GM12878 (cell line): ENCODE measurements at regions not wholly inside any gene's neighbourhood (a gene's known extent, or its start where the extent isn't known, plus 50 kb on each side); places are given as distances from the start of the nearest gene placed in this dataset.

ENCODE experiments used
- ATAC-seq: fragments of 200-7000 bp; cut with Tn5 transposase; 3 replicates; pipeline ENCODE4 v1.9.1; 2020; ENCODE audit warnings: mild to moderate bottlenecking, moderate library complexity
- BruUV-seq: library from RNA; stranded (reverse); fragments of 400-500 nt; replicated peaks from 2 replicates; lab custom pipeline; 2021; lab: Mats Ljungman, UMichigan
- CTCF ChIA-PET: fragments of 300-600 bp; sonication (Branson Sonifier 250); formaldehyde crosslinking; extraction: SDS; loops from one replicate; lab custom pipeline; 2021; ENCODE audit warnings: inconsistent platforms; lab: Yijun Ruan, JAX
- POLR2A ChIA-PET: fragments of 350-600 bp; formaldehyde crosslinking; extraction: SDS; loops from one replicate; lab custom pipeline; 2021; ENCODE audit warnings: inconsistent platforms; lab: Charles Lee
- RAD21 ChIA-PET: fragments of 300-600 bp; sonication (Branson Sonifier 250); formaldehyde crosslinking; loops from one replicate; lab custom pipeline; 2023; ENCODE audit warnings: antibody characterized with exemption; ENCODE audit not compliant: unreplicated experiment; lab: Charles Lee
- SMC1A ChIA-PET: fragments of 300-600 bp; sonication (Branson Sonifier 250); formaldehyde crosslinking; loops from one replicate; lab custom pipeline; 2023; ENCODE audit not compliant: unreplicated experiment, uncharacterized antibody; lab: Charles Lee
- DNase-seq: peaks from one replicate; pipeline ENCODE4 v3.0.0-alpha.2; 2011; ENCODE audit warnings: low read depth, low spot score
- FAIRE-seq: peaks from 3 replicates; lab custom pipeline; 2011; peaks lifted over from hg19 to GRCh38; lab: Jason Lieb, UNC
- H2AFZ ChIP-seq: 2 replicates; pipeline ENCODE4 v1.6.0; 2011; ENCODE audit warnings: low read depth, low read length, control low read depth; ENCODE audit not compliant: control insufficient read depth
- H3K27ac ChIP-seq: 2 replicates; pipeline ENCODE4 v1.5.1; 2011; ENCODE audit warnings: control low read depth; ENCODE audit not compliant: control insufficient read depth, insufficient read depth
- H3K27me3 ChIP-seq, 2 experiments: replicated peaks in 1 of 2; 2 replicates each; pipeline versions ENCODE4 v1.6.0 to v1.6.1; 2011; ENCODE audit warnings: low read length in 1 of 2; ENCODE audit not compliant: control insufficient read depth in 2 of 2, insufficient read depth in 2 of 2
- H3K36me3 ChIP-seq, 2 experiments: 2 replicates each; pipeline ENCODE4 v1.5.1; 2011; ENCODE audit warnings: low read length in 1 of 2; ENCODE audit not compliant: control insufficient read depth in 2 of 2, insufficient read depth in 2 of 2
- H3K4me1 ChIP-seq: 2 replicates; pipeline ENCODE4 v1.6.1; 2011; ENCODE audit warnings: mild to moderate bottlenecking, low read length, moderate library complexity, mixed read lengths; ENCODE audit not compliant: control insufficient read depth, insufficient read depth
- H3K4me2 ChIP-seq: 2 replicates; pipeline ENCODE4 v1.6.0; 2011; ENCODE audit warnings: control low read depth; ENCODE audit not compliant: control insufficient read depth, insufficient read depth
- H3K4me3 ChIP-seq: fragments of 200-600 bp; sonication (generic); 2 replicates; pipeline ENCODE4 v1.5.1; 2016
- H3K79me2 ChIP-seq: 2 replicates; pipeline ENCODE4 v1.6.0; 2011; ENCODE audit warnings: low read length; ENCODE audit not compliant: control insufficient read depth, insufficient read depth
- H3K9ac ChIP-seq: 2 replicates; pipeline ENCODE4 v1.8.0; 2011; ENCODE audit warnings: low read length, control low read depth, mixed read lengths; ENCODE audit not compliant: control insufficient read depth, insufficient read depth
- H3K9me3 ChIP-seq: replicated peaks from 3 replicates; pipeline ENCODE4 v1.5.1; 2011; ENCODE audit warnings: mild to moderate bottlenecking, low read length; ENCODE audit not compliant: control insufficient read depth, insufficient read depth
- H4K20me1 ChIP-seq: 2 replicates; pipeline ENCODE4 v1.6.0; 2011; ENCODE audit not compliant: control insufficient read depth, insufficient read depth
- CREB1 ChIP-seq: IDR thresholded peaks from 2 replicates; pipeline ENCODE4 v1.6.1; 2012; ENCODE audit warnings: low read depth, mild to moderate bottlenecking, inconsistent platforms
- DPF2 ChIP-seq: fragments of 450-650 bp; IDR thresholded peaks from 2 replicates; pipeline ENCODE4 v1.6.1; 2017; ENCODE audit warnings: mild to moderate bottlenecking
- LARP7 ChIP-seq: fragments of 450-650 bp; IDR thresholded peaks from 2 replicates; pipeline ENCODE4 v1.6.1; 2017; ENCODE audit warnings: mild to moderate bottlenecking
- POLR2AphosphoS2 ChIP-seq: IDR thresholded peaks from 2 replicates; pipeline ENCODE4 v1.6.1; 2011; ENCODE audit warnings: low read depth, mild to moderate bottlenecking, low read length, improper control_type of control experiment, moderate library complexity
- RAD51 ChIP-seq: fragments of 450-650 bp; IDR thresholded peaks from 2 replicates; pipeline ENCODE4 v1.6.1; 2016; ENCODE audit warnings: moderate library complexity, mild to moderate bottlenecking, inconsistent platforms
- SRF ChIP-seq, 2 experiments: IDR thresholded peaks; 2 replicates each; pipeline ENCODE4 v1.6.1; 2011; ENCODE audit warnings: low read depth in 2 of 2, low read length in 2 of 2, mild to moderate bottlenecking in 1 of 2, moderate library complexity in 1 of 2
- ZNF384 ChIP-seq: IDR thresholded peaks from 2 replicates; pipeline ENCODE4 v1.6.1; 2012; ENCODE audit warnings: low read depth, mild to moderate bottlenecking, low read length, improper control_type of control experiment, borderline replicate concordance
- WGBS: methylation state at CpG from one replicate; pipeline ENCODE4 v1.1.6; 2016; ENCODE audit warnings: low lambda C conversion rate; ENCODE audit not compliant: insufficient replicate concordance, insufficient coverage; ENCODE audit errors: missing lambda C conversion rate; 5-methylcytosine and 5-hydroxymethylcytosine counted together
- in situ Hi-C: fragments of 300-500 bp; cut with MboI; formaldehyde crosslinking; loops from 9 replicates; pipeline ENCODE4 v1.14.3; 2018; ENCODE audit warnings: mixed read lengths
- intact Hi-C: fragments of 100-400 bp; cut with micrococcal nuclease; formaldehyde crosslinking; loops from one replicate; pipeline ENCODE4 v1.14.2; 2022; ENCODE audit not compliant: unreplicated experiment
- TF ChIP-seq, protein P1 (sequence below): fragments of 450-650 bp; formaldehyde crosslinking; IDR thresholded peaks from 2 replicates; pipeline ENCODE4 v1.4.0; 2022; ENCODE audit warnings: mild to moderate bottlenecking, moderate library complexity
- TF ChIP-seq, protein P2 (sequence below): fragments of 450-650 bp; conservative IDR thresholded peaks from 2 replicates; pipeline ENCODE4 v1.6.1; 2017; ENCODE audit warnings: mild to moderate bottlenecking, moderate library complexity
- TF ChIP-seq, protein P3 (sequence below): fragments of 450-650 bp; formaldehyde crosslinking; IDR thresholded peaks from 2 replicates; pipeline ENCODE4 v1.4.0; 2020; ENCODE audit warnings: mild to moderate bottlenecking, moderate library complexity
- TF ChIP-seq, protein P4 (sequence below): IDR thresholded peaks from 2 replicates; pipeline ENCODE4 v1.6.1; 2011; ENCODE audit warnings: borderline replicate concordance, low read depth, mild to moderate bottlenecking, moderate library complexity, mixed read lengths, low read length; ENCODE audit not compliant: insufficient read depth; ENCODE audit errors: extremely low read length

DNA sequence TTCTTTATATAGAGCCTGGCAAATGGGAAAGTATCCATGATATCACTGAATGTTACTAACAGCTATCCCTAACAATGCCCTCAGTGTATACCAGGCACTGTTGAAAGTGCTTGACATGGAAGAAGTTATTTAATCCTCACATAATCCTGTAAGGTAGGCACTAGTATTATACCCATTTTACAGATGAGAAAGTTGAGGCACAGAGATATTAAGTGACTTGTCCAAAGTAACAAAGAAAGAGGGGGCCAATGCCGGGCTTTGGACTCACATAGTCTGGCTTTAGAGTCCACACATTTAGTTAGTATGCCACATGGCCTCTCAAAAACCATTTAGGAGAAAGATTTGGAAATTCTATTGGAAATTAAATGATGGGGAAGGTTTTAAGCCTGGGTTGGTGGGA, 220.8 kb upstream of the PLET1 start (continued):
- TF ChIP-seq DPF2 (no peak), SRF (IDR thresholded peaks at IDR 0.05; ENCODE audit: low read depth in 2 of 2, low read length in 2 of 2) (no peak), ZNF384 (no peak), POLR2AphosphoS2 (no peak)

DNA sequence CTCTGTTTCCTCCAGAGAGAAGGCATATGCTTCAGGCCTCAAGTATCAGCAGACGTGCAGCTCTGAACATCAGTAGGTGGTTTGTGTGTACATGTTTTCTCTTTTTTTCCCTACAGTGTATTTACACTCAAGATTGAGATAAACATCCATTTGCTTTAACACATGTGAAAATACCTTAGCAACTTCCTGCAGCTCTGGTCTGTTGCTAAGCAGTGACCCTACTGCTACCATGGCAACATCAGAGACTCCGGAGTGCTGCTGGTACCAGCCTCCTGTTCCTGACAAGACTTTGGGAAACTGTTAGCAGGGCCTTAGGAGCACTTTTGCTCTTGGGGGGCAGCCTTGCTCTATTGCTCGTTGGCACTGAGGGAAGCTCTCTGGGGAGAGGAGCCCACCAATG, 221.2 kb upstream of the PLET1 start:
- H3K79me2 ChIP-seq, result no peaks in the 10 kb centered on the region
- ChIA-PET POLR2A (no interaction called here), SMC1A (no interaction called here), RAD21 (no interaction called here), CTCF (no interaction called here)
- H2AFZ ChIP-seq, result no peak overlapping the region
- H3K4me2 ChIP-seq, result no peak overlapping the region
- FAIRE-seq, result no peak
- H3K9ac ChIP-seq, result no peak overlapping the region
- no peak for DNase-seq
- no peaks in the 10 kb centered on the region for H3K36me3 ChIP-seq
- ATAC-seq, result no peak
- TF ChIP-seq, protein P1, sequence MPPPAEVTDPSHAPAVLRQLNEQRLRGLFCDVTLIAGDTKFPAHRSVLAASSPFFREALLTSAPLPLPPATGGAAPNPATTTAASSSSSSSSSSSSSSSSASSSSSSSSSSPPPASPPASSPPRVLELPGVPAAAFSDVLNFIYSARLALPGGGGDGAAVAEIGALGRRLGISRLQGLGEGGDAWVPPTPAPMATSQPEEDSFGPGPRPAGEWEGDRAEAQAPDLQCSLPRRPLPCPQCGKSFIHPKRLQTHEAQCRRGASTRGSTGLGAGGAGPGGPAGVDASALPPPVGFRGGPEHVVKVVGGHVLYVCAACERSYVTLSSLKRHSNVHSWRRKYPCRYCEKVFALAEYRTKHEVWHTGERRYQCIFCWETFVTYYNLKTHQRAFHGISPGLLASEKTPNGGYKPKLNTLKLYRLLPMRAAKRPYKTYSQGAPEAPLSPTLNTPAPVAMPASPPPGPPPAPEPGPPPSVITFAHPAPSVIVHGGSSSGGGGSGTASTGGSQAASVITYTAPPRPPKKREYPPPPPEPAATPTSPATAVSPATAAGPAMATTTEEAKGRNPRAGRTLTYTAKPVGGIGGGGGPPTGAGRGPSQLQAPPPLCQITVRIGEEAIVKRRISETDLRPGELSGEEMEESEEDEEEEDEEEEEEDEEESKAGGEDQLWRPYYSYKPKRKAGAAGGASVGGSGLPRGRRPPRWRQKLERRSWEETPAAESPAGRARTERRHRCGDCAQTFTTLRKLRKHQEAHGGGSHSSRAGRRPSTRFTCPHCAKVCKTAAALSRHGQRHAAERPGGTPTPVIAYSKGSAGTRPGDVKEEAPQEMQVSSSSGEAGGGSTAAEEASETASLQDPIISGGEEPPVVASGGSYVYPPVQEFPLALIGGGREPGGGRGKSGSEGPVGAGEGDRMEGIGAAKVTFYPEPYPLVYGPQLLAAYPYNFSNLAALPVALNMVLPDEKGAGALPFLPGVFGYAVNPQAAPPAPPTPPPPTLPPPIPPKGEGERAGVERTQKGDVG (CRISPR knock-in tag), result no peak
- TF ChIP-seq, protein P2, sequence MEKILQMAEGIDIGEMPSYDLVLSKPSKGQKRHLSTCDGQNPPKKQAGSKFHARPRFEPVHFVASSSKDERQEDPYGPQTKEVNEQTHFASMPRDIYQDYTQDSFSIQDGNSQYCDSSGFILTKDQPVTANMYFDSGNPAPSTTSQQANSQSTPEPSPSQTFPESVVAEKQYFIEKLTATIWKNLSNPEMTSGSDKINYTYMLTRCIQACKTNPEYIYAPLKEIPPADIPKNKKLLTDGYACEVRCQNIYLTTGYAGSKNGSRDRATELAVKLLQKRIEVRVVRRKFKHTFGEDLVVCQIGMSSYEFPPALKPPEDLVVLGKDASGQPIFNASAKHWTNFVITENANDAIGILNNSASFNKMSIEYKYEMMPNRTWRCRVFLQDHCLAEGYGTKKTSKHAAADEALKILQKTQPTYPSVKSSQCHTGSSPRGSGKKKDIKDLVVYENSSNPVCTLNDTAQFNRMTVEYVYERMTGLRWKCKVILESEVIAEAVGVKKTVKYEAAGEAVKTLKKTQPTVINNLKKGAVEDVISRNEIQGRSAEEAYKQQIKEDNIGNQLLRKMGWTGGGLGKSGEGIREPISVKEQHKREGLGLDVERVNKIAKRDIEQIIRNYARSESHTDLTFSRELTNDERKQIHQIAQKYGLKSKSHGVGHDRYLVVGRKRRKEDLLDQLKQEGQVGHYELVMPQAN, result no peak
- TF ChIP-seq RAD51 (no peak), CREB1 (no peak), LARP7 (no peak)
- TF ChIP-seq, protein P3, sequence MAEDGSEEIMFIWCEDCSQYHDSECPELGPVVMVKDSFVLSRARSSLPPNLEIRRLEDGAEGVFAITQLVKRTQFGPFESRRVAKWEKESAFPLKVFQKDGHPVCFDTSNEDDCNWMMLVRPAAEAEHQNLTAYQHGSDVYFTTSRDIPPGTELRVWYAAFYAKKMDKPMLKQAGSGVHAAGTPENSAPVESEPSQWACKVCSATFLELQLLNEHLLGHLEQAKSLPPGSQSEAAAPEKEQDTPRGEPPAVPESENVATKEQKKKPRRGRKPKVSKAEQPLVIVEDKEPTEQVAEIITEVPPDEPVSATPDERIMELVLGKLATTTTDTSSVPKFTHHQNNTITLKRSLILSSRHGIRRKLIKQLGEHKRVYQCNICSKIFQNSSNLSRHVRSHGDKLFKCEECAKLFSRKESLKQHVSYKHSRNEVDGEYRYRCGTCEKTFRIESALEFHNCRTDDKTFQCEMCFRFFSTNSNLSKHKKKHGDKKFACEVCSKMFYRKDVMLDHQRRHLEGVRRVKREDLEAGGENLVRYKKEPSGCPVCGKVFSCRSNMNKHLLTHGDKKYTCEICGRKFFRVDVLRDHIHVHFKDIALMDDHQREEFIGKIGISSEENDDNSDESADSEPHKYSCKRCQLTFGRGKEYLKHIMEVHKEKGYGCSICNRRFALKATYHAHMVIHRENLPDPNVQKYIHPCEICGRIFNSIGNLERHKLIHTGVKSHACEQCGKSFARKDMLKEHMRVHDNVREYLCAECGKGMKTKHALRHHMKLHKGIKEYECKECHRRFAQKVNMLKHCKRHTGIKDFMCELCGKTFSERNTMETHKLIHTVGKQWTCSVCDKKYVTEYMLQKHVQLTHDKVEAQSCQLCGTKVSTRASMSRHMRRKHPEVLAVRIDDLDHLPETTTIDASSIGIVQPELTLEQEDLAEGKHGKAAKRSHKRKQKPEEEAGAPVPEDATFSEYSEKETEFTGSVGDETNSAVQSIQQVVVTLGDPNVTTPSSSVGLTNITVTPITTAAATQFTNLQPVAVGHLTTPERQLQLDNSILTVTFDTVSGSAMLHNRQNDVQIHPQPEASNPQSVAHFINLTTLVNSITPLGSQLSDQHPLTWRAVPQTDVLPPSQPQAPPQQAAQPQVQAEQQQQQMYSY (CRISPR knock-in tag), result no peak
- TF ChIP-seq, protein P4, sequence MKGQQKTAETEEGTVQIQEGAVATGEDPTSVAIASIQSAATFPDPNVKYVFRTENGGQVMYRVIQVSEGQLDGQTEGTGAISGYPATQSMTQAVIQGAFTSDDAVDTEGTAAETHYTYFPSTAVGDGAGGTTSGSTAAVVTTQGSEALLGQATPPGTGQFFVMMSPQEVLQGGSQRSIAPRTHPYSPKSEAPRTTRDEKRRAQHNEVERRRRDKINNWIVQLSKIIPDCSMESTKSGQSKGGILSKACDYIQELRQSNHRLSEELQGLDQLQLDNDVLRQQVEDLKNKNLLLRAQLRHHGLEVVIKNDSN, result no peak
- no TSS peak for BruUV-seq
- no peak overlapping the region for H3K4me3 ChIP-seq
- intact Hi-C loops, result no loop called here
- in situ Hi-C loops, result no loop called here
- H3K9me3 ChIP-seq, result no peaks in the 10 kb centered on the region; the same call in 2 of the 3 replicates
- no peaks in the 10 kb centered on the region for H3K4me1 ChIP-seq
- 11% methylated on average over 3 of the region's 3 CpGs for WGBS
- no peaks in the 10 kb centered on the region for H4K20me1 ChIP-seq
- H3K27me3 ChIP-seq, result no peaks in the 10 kb centered on the region
- H3K27ac ChIP-seq, result no peak overlapping the region
